Mesodermal cell (in vitro differentiated cells): ENCODE measurements at regions not wholly inside any gene's neighbourhood (a gene's known extent, or its start where the extent isn't known, plus 50 kb on each side); places are given as distances from the start of the nearest gene placed in this dataset.

Source experiments
- H3K27ac ChIP-seq: 2 replicates; pipeline ENCODE4 v1.7.0; 2013; ENCODE audit warnings: mild to moderate bottlenecking, low read depth, low read length, moderate library complexity; ENCODE audit not compliant: severe bottlenecking
- H3K36me3 ChIP-seq: 2 replicates; pipeline ENCODE4 v1.7.1; 2013; ENCODE audit warnings: mild to moderate bottlenecking, low read length, moderate library complexity; ENCODE audit not compliant: control insufficient read depth, insufficient read depth
- H3K4me1 ChIP-seq: one replicate; pipeline ENCODE4 v1.7.1; 2013; ENCODE audit warnings: mild to moderate bottlenecking, low read length; ENCODE audit not compliant: insufficient read depth, control insufficient read depth, poor library complexity, severe bottlenecking
- H3K4me3 ChIP-seq: 2 replicates; pipeline ENCODE4 v1.7.0; 2013; ENCODE audit warnings: low read length, control low read depth, mild to moderate bottlenecking; ENCODE audit not compliant: insufficient read depth, poor library complexity, severe bottlenecking; ENCODE audit errors: extremely low read depth
- H3K9me3 ChIP-seq: 2 replicates; pipeline ENCODE4 v1.7.1; 2013; ENCODE audit warnings: mild to moderate bottlenecking, low read length, moderate library complexity; ENCODE audit not compliant: control insufficient read depth
- WGBS, 2 experiments: methylation state at CpG; one replicate each; pipeline ENCODE4 v1.1.5; 2013; ENCODE audit warnings: missing lambda C conversion rate in 2 of 2; ENCODE audit not compliant: insufficient coverage in 2 of 2; 5-methylcytosine and 5-hydroxymethylcytosine counted together

GRCh38 chr9:22204240-22204639, 195.1 kb upstream of the CDKN2B start:
- Histone ChIP-seq H3K36me3 (no peaks in the 10 kb centered on the region), H3K4me3 (no peak overlapping the region), H3K4me1 (peaks cover 9% of the 10 kb centered on the region), H3K27ac (no peak overlapping the region), H3K9me3 (no peaks in the 10 kb centered on the region)
- WGBS, 2 experiments: no CpG with 5 or more reads among the region's 2 CpGs

- no peaks in the 10 kb centered on the region for H3K36me3 ChIP-seq
- H3K27ac ChIP-seq: no peak overlapping the region
- 96 to 100% methylated on average over 1 to 3 of the region's 5 CpGs for WGBS, 2 experiments
- H3K4me3 ChIP-seq: no peak overlapping the region
- H3K9me3 ChIP-seq: no peaks in the 10 kb centered on the region
- H3K4me1 ChIP-seq: peaks cover 22% of the 10 kb centered on the region
These were observed 197.7 kb upstream of the CDKN2B start for GRCh38 chr9:22206833-22207232.

DNA sequence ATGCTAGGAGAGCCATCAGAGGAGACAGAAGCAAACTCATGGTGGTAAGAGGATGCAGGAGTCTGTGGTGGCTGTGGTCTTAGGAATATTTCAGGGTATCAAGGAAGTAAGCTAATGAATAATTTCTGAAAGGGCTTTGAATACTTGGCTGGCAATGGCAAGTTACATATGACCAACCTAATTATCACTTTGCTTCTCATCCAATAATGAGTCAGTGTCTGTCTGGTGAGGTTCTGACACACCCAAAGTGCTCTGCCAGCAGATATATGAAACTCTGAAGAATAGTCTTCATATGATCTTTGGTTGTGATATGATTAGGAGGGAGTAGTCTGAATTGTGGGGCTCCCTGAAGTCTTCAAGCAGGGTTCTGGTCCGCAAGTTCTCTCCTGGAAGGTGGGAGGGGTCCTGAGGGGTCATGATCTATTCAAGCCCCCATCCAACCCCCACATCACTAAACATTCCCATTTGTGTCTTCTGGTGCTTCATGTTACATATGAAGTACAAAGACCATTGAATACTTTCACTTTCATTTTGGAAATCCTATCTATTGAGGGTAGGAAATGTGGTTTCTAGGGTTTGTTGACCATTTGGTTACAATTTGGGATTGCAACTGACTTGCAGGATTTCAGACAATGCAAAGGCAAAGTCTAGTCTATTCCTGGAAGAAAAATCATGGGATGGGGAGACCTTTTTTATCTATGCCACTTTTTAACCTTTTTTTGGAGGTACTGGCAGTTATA, 199.9 kb upstream of the CDKN2B start:
- Histone ChIP-seq H3K9me3 (no peaks in the 10 kb centered on the region), H3K36me3 (no peaks in the 10 kb centered on the region), H3K4me1 (peaks cover 23% of the 10 kb centered on the region), H3K27ac (no peak overlapping the region), H3K4me3 (no peak overlapping the region)
- WGBS, 2 experiments: no CpG with 5 or more reads among the region's 1 CpG

GRCh38 chr9:22210262-22210661, 201.2 kb upstream of the CDKN2B start:
- no peak overlapping the region for H3K27ac ChIP-seq
- H3K36me3 ChIP-seq: no peaks in the 10 kb centered on the region
- H3K4me3 ChIP-seq: no peak overlapping the region
- no peaks in the 10 kb centered on the region for H3K9me3 ChIP-seq
- WGBS, 2 experiments: 100% methylated on average over 1 of the region's 1 CpG; no CpG with 5 or more reads in 1 of the 2 experiments
- peaks cover 24% of the 10 kb centered on the region for H3K4me1 ChIP-seq

DNA sequence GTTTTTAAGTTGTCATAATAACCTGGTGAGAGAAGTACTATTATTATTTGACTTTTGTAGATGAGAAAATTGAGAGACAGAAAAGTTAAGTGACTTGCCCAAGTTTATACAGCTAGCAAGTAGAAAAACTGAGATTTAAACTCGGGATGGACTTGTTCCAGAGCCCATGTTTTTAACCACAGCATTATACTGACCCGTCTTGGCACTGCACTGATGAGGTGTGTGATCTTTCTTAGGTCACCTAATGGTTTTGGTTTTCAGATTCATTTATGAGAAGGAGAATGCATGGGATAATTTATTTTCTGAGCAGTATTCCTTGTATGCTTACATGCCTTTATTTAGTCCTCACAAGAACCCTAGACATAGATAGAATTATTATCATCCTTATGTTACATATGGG, 201.8 kb upstream of the CDKN2B start:
- Histone ChIP-seq H3K4me1 (peaks cover 24% of the 10 kb centered on the region), H3K27ac (no peak overlapping the region), H3K36me3 (no peaks in the 10 kb centered on the region), H3K4me3 (no peak overlapping the region), H3K9me3 (no peaks in the 10 kb centered on the region)
- WGBS, 2 experiments: 100% methylated on average over 1 of the region's 2 CpGs; no CpG with 5 or more reads in 1 of the 2 experiments

GRCh38 chr9:22211588-22212360, 202.7 kb upstream of the CDKN2B start:
- Histone ChIP-seq H3K27ac (peak overlapping the region; percentile 47), H3K9me3 (no peaks in the 10 kb centered on the region), H3K36me3 (no peaks in the 10 kb centered on the region), H3K4me3 (no peak overlapping the region), H3K4me1 (peaks cover 26% of the 10 kb centered on the region)
- 83 to 100% methylated on average over 1 of the region's 4 CpGs for WGBS, 2 experiments

GRCh38 chr9:22214021-22214420, 204.9 kb upstream of the CDKN2B start:
- Histone ChIP-seq H3K4me1 (peaks cover 28% of the 10 kb centered on the region), H3K27ac (no peak overlapping the region), H3K9me3 (no peaks in the 10 kb centered on the region), H3K36me3 (no peaks in the 10 kb centered on the region), H3K4me3 (no peak overlapping the region)
- WGBS, 2 experiments: 100% methylated on average over 1 of the region's 3 CpGs; no CpG with 5 or more reads in 1 of the 2 experiments

DNA sequence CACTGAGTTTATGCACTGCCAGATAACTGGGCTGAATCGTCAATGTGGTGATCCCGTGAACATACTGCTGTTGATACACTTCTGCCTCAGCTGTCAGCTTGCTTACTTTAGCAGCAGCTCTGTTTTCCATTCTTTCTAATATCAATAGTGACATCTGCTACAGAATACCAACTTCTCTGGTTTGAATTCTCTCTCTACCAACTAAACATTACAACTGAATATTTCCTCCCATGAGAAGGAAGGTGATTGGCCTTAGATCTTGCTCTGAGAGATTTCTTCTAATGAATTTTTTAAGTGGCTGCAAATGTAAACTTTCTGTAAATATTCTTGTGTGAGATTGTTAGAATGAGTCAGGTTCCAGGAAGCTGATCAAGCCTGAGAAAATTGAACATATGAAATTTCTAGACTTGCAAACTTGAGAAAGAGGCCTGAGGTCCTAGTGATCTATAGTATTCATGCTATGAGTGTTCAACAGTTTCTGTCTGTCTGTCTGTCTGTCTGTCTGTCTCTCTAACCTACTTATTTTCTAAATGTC, 205.5 kb upstream of the CDKN2B start:
- H3K4me3 ChIP-seq: no peak overlapping the region

DNA sequence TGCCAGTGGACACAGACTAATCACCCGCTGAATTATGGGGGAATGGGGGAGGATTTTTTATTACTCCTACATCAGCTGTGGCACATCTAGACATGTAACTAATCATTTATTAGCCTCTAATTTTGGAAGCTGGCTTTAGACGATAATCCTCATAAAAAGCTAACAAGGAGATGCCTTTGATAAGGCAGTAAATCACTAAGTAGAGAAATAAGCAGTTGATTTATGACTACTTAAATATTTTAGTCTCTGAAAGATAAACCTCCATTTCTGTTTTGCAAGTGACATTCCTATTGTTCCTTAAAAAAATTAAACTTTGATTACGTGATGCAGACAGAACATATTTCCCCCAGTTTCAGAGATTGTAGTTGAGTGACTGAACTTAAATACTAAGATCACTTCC, 206.4 kb upstream of the CDKN2B start:
- no CpG with 5 or more reads among the region's 3 CpGs for WGBS, 2 experiments
- peaks cover 27% of the 10 kb centered on the region for H3K4me1 ChIP-seq
- no peaks in the 10 kb centered on the region for H3K36me3 ChIP-seq
- no peak overlapping the region for H3K4me3 ChIP-seq
- H3K9me3 ChIP-seq: no peaks in the 10 kb centered on the region
- H3K27ac ChIP-seq: no peak overlapping the region

More for the DNA sequence above, 205.5 kb upstream of the CDKN2B start:
- Histone ChIP-seq H3K4me1 (peaks cover 28% of the 10 kb centered on the region), H3K27ac (peak overlapping the region; percentile 17), H3K36me3 (no peaks in the 10 kb centered on the region), H3K9me3 (no peaks in the 10 kb centered on the region)
- WGBS, 2 experiments: 94 to 97% methylated on average over 2 of the region's 2 CpGs

DNA sequence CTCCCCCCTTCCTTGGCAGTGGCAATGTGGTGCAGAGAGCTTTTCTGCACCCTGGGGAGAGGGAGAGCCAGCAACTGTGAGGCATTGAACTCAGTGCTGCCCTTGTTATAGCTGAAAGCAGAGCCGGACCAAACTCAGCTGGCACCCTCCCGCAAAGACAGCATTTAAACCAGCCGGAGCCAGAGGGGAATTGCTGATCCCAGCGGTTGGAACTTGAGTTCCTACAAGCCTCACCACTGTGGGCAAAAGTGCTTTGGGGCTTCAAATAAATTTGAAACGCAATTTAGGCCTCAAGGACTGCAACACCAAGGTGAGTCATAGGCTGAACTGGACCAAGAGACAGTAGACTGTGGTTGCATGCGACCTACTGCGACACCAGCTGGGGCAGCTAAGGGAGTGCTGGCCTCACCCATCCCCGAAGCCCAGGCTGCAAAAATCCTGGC, 207.6 kb upstream of the CDKN2B start:
- Histone ChIP-seq H3K27ac (no peak overlapping the region), H3K9me3 (no peaks in the 10 kb centered on the region), H3K36me3 (no peaks in the 10 kb centered on the region), H3K4me3 (no peak overlapping the region), H3K4me1 (peaks cover 15% of the 10 kb centered on the region)
- WGBS, 2 experiments: 92 to 93% methylated on average over 7 to 8 of the region's 8 CpGs
